Panc1 (cell line): ENCODE measurements at regions not wholly inside any gene's neighbourhood (a gene's known extent, or its start where the extent isn't known, plus 50 kb on each side); places are given as distances from the start of the nearest gene placed in this dataset.

Source experiments
- ATAC-seq: fragments of 200-7000 bp; cut with Tn5 transposase; 2 replicates; pipeline ENCODE4 v1.9.1; 2020; ENCODE audit warnings: mild to moderate bottlenecking, moderate library complexity
- BruUV-seq: library from RNA; stranded (reverse); fragments of 400-500 nt; replicated peaks from 2 replicates; lab custom pipeline; 2021; lab: Mats Ljungman, UMichigan
- CTCF ChIA-PET: fragments of 300-600 bp; sonication (Branson Sonifier 250); formaldehyde crosslinking; loops from one replicate; lab custom pipeline; 2022; ENCODE audit warnings: antibody characterized with exemption; lab: Charles Lee
- POLR2A ChIA-PET: fragments of 300-600 bp; sonication (Branson Sonifier 250); formaldehyde crosslinking; loops from one replicate; lab custom pipeline; 2022; ENCODE audit warnings: antibody characterized with exemption; lab: Charles Lee
- DNase-seq: peaks from one replicate; pipeline ENCODE4 v3.0.0-alpha.2; 2010; ENCODE audit warnings: low read depth, low spot score
- H3K27ac ChIP-seq: 2 replicates; pipeline ENCODE4 v1.5.1; 2011; ENCODE audit warnings: mild to moderate bottlenecking, low read length, inconsistent platforms
- H3K27me3 ChIP-seq: fragments of 200-500 bp; sonication (Bioruptor generic); 2 replicates; pipeline ENCODE4 v1.6.0; 2014; ENCODE audit warnings: low read length, inconsistent platforms; ENCODE audit not compliant: control insufficient read depth, insufficient read depth
- H3K36me3 ChIP-seq: fragments of 200-500 bp; sonication (Bioruptor generic); 2 replicates; pipeline ENCODE4 v1.5.1; 2014; ENCODE audit warnings: inconsistent platforms, mild to moderate bottlenecking, low read length, moderate library complexity; ENCODE audit not compliant: control insufficient read depth, insufficient read depth
- H3K4me1 ChIP-seq: 2 replicates; pipeline ENCODE4 v1.5.1; 2011; ENCODE audit warnings: inconsistent platforms, mild to moderate bottlenecking, low read length, moderate library complexity; ENCODE audit not compliant: control insufficient read depth, insufficient read depth
- H3K4me3 ChIP-seq, 2 experiments: 2 replicates each; pipeline ENCODE4 v1.5.1; 2011 to 2012; ENCODE audit warnings: low read depth in 2 of 2, low read length in 2 of 2, mild to moderate bottlenecking in 2 of 2, inconsistent platforms in 1 of 2, moderate library complexity in 1 of 2
- H3K9me3 ChIP-seq: fragments of 200-500 bp; sonication (Bioruptor generic); 2 replicates; pipeline ENCODE4 v1.5.1; 2014; ENCODE audit warnings: low read depth, mild to moderate bottlenecking, inconsistent platforms, low read length, moderate library complexity; ENCODE audit not compliant: control insufficient read depth, insufficient read depth
- POLR2AphosphoS5 ChIP-seq: IDR thresholded peaks from 2 replicates; pipeline ENCODE4 v1.6.1; 2012; ENCODE audit warnings: mild to moderate bottlenecking, low read depth, low read length, moderate library complexity
- SIN3A ChIP-seq: IDR thresholded peaks from 2 replicates; pipeline ENCODE4 v1.6.1; 2012; ENCODE audit warnings: low read depth, mild to moderate bottlenecking, low read length, moderate library complexity, borderline replicate concordance; ENCODE audit not compliant: insufficient read depth
- TCF7L2 ChIP-seq: IDR thresholded peaks from 2 replicates; pipeline ENCODE4 v1.6.1; 2011; ENCODE audit warnings: mild to moderate bottlenecking, low read depth, low read length, inconsistent platforms
- in situ Hi-C: cut with HindIII; loops from 2 replicates; pipeline ENCODE4 v1.10.0; 2016; ENCODE audit warnings: low sequenced_read_pairs, low pct_unique_long_range_greater_than_20kb
- intact Hi-C: fragments of 100-400 bp; cut with micrococcal nuclease; formaldehyde crosslinking; loops from one replicate; pipeline ENCODE4 v1.10.0; 2022; ENCODE audit not compliant: unreplicated experiment
- TF ChIP-seq, protein P1 (sequence below), 2 experiments: IDR thresholded peaks; 2 replicates each; pipeline ENCODE4 v1.6.1; 2011 to 2012; ENCODE audit warnings: low read depth in 2 of 2, control low read depth in 1 of 2, low read length in 1 of 2, mild to moderate bottlenecking in 1 of 2, moderate library complexity in 1 of 2; ENCODE audit not compliant: insufficient read depth in 1 of 2
- TF ChIP-seq, protein P2 (sequence below): fragments of 450-650 bp; IDR thresholded peaks from 2 replicates; pipeline ENCODE4 v1.5.1; 2017; ENCODE audit warnings: mild to moderate bottlenecking

GRCh38 chr20:22821796-22822195 is 213.3 kb upstream of the SSTR4 start:
- intact Hi-C loops: no loop called here
- ATAC-seq (0 out of 2 replicates have a peak, but pooled peaks have one; percentile 30), DNase-seq (no peak)
- H3K9me3 ChIP-seq: no peaks in the 10 kb centered on the region
- H3K27me3 ChIP-seq: no peaks in the 10 kb centered on the region
- no peak overlapping the region for H3K27ac ChIP-seq
- ChIA-PET POLR2A (no interaction called here), CTCF (no interaction called here)
- no peak overlapping the region for H3K4me3 ChIP-seq
- in situ Hi-C loops: no loop called here
- TF ChIP-seq, protein P1, sequence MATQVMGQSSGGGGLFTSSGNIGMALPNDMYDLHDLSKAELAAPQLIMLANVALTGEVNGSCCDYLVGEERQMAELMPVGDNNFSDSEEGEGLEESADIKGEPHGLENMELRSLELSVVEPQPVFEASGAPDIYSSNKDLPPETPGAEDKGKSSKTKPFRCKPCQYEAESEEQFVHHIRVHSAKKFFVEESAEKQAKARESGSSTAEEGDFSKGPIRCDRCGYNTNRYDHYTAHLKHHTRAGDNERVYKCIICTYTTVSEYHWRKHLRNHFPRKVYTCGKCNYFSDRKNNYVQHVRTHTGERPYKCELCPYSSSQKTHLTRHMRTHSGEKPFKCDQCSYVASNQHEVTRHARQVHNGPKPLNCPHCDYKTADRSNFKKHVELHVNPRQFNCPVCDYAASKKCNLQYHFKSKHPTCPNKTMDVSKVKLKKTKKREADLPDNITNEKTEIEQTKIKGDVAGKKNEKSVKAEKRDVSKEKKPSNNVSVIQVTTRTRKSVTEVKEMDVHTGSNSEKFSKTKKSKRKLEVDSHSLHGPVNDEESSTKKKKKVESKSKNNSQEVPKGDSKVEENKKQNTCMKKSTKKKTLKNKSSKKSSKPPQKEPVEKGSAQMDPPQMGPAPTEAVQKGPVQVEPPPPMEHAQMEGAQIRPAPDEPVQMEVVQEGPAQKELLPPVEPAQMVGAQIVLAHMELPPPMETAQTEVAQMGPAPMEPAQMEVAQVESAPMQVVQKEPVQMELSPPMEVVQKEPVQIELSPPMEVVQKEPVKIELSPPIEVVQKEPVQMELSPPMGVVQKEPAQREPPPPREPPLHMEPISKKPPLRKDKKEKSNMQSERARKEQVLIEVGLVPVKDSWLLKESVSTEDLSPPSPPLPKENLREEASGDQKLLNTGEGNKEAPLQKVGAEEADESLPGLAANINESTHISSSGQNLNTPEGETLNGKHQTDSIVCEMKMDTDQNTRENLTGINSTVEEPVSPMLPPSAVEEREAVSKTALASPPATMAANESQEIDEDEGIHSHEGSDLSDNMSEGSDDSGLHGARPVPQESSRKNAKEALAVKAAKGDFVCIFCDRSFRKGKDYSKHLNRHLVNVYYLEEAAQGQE (IDR thresholded peaks at IDR 0.05; ENCODE audit: insufficient read depth in 1 of 2, low read depth in 2 of 2, low read length in 1 of 2): no peak
- TF ChIP-seq TCF7L2 (no peak), POLR2AphosphoS5 (no peak), SIN3A (no peak)
- TF ChIP-seq, protein P2, sequence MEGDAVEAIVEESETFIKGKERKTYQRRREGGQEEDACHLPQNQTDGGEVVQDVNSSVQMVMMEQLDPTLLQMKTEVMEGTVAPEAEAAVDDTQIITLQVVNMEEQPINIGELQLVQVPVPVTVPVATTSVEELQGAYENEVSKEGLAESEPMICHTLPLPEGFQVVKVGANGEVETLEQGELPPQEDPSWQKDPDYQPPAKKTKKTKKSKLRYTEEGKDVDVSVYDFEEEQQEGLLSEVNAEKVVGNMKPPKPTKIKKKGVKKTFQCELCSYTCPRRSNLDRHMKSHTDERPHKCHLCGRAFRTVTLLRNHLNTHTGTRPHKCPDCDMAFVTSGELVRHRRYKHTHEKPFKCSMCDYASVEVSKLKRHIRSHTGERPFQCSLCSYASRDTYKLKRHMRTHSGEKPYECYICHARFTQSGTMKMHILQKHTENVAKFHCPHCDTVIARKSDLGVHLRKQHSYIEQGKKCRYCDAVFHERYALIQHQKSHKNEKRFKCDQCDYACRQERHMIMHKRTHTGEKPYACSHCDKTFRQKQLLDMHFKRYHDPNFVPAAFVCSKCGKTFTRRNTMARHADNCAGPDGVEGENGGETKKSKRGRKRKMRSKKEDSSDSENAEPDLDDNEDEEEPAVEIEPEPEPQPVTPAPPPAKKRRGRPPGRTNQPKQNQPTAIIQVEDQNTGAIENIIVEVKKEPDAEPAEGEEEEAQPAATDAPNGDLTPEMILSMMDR: no peak
- no peaks in the 10 kb centered on the region for H3K36me3 ChIP-seq
- no peaks in the 10 kb centered on the region for H3K4me1 ChIP-seq
- BruUV-seq: no TSS peak

DNA sequence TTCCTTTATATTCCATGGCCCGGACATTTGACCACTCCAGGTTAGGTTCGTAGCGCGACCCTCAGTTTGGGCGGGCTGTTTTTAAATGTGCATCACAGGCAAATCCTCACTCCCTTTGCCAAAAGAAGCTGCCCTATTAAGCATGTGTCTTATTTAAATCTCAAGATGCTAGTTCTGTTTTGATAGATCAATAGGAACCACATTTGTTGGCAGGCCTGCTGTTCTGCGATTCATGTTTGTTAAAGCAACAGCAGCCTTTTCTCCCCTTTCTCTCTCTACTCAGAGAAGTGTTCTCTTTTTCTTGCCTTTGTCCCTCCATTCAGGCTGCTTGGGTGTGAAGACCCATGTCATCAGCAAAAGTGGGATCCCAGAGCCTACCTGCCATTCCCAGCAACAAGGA is 212.0 kb upstream of the SSTR4 start:
- Histone ChIP-seq H3K27me3 (no peaks in the 10 kb centered on the region), H3K27ac (no peak overlapping the region), H3K36me3 (no peaks in the 10 kb centered on the region), H3K4me3 (no peak overlapping the region), H3K9me3 (no peaks in the 10 kb centered on the region), H3K4me1 (no peaks in the 10 kb centered on the region)
- intact Hi-C loops (no loop called here), in situ Hi-C loops (no loop called here)
- no TSS peak for BruUV-seq
- POLR2A ChIA-PET: no interaction called here
- ATAC-seq (no peak), DNase-seq (no peak)
- TF ChIP-seq TCF7L2 (no peak), POLR2AphosphoS5 (no peak), SIN3A (no peak)
- TF ChIP-seq, protein P2: no peak
- TF ChIP-seq, protein P1 (IDR thresholded peaks at IDR 0.05; ENCODE audit: insufficient read depth in 1 of 2, low read depth in 2 of 2, low read length in 1 of 2): no peak
- CTCF ChIA-PET: no interaction called here
